ENCODE measurements at regions not wholly inside any gene's neighbourhood (a gene's known extent, or its start where the extent isn't known, plus 50 kb on each side); places are given as distances from the start of the nearest gene placed in this dataset.

GRCh38 chr11:119828819-119829218 lies 99.8 kb upstream of the NECTIN1 start:
- no peak overlapping the region for H2BK5ac ChIP-seq (ENCODE audit: insufficient read length, low read length)
- no peak overlapping the region for H3K4me2 ChIP-seq (ENCODE audit: insufficient read depth, insufficient read length, low read length)
- Mint-ChIP-seq H3K27ac (no peak overlapping the region), H3K4me1 (peaks cover 29 to 35% of the 10 kb centered on the region in 2 experiments), H3K27me3 (ENCODE audit: low read depth) (peaks cover 32% of the 10 kb centered on the region), H3K4me3 (no peak overlapping the region), H3K36me3 (ENCODE audit: insufficient read depth in 1 of 3, low read depth in 3 of 3) (peaks cover 2 to 9% (median 5%) of the 10 kb centered on the region in 3 experiments; a peak in 4 of 7 replicates), H3K9me3 (peaks cover 8 to 11% of the 10 kb centered on the region in 2 experiments; a peak in 4 of 5 replicates)
- H3K14ac ChIP-seq (ENCODE audit: insufficient read depth, low read length), result no peak overlapping the region
- no peak overlapping the region for H3K18ac ChIP-seq (ENCODE audit: insufficient read length, low read depth, low read length)
- H3K27me3 ChIP-seq (ENCODE audit: insufficient read depth, low read length), result no peaks in the 10 kb centered on the region
- no peak overlapping the region for H2AK5ac ChIP-seq (ENCODE audit: insufficient read length, low read length)
- H3K4ac ChIP-seq (ENCODE audit: low read depth, low read length), result no peak overlapping the region
- no CpG with 5 or more reads among the region's 2 CpGs for WGBS (ENCODE audit: extremely low coverage, insufficient read length, low lambda C conversion rate)
- no peak overlapping the region for H3K27ac ChIP-seq (ENCODE audit: insufficient read length, low read depth, low read length)
- no peak overlapping the region for H2BK12ac ChIP-seq (ENCODE audit: insufficient read length, low read depth, low read length)
- TF ChIP-seq, protein P1, sequence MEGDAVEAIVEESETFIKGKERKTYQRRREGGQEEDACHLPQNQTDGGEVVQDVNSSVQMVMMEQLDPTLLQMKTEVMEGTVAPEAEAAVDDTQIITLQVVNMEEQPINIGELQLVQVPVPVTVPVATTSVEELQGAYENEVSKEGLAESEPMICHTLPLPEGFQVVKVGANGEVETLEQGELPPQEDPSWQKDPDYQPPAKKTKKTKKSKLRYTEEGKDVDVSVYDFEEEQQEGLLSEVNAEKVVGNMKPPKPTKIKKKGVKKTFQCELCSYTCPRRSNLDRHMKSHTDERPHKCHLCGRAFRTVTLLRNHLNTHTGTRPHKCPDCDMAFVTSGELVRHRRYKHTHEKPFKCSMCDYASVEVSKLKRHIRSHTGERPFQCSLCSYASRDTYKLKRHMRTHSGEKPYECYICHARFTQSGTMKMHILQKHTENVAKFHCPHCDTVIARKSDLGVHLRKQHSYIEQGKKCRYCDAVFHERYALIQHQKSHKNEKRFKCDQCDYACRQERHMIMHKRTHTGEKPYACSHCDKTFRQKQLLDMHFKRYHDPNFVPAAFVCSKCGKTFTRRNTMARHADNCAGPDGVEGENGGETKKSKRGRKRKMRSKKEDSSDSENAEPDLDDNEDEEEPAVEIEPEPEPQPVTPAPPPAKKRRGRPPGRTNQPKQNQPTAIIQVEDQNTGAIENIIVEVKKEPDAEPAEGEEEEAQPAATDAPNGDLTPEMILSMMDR (conservative IDR thresholded peaks at IDR 0.05), result no peak
- no peak overlapping the region for H3K56ac ChIP-seq (ENCODE audit: insufficient read length, low read depth, low read length)
- no peak overlapping the region for H2BK20ac ChIP-seq (ENCODE audit: low read depth, low read length, poor library complexity, severe bottlenecking)
- H3K9me3 ChIP-seq (ENCODE audit: control insufficient read depth, low read depth, low read length), result no peaks in the 10 kb centered on the region
- no peak overlapping the region for H4K91ac ChIP-seq (ENCODE audit: insufficient read length, low read depth, low read length)
- no peak overlapping the region for H4K5ac ChIP-seq (ENCODE audit: insufficient read length, low read depth, low read length)
- H3K23me2 ChIP-seq (ENCODE audit: insufficient read length, low read depth, low read length, poor library complexity, severe bottlenecking), result no peaks in the 10 kb centered on the region
- no peak overlapping the region for H3T11ph ChIP-seq (ENCODE audit: low read length)
- H3K9ac ChIP-seq (ENCODE audit: extremely low read depth, insufficient read length, low read length), result no peak overlapping the region
- H2AFZ ChIP-seq (ENCODE audit: low read length), result no peak overlapping the region
- no peaks in the 10 kb centered on the region for H3K79me2 ChIP-seq (ENCODE audit: insufficient read depth, low read length)
- H3K23ac ChIP-seq (ENCODE audit: insufficient read length, low read depth, low read length), result no peak overlapping the region
- no peak for DNase-seq
- H3K4me1 ChIP-seq (ENCODE audit: insufficient read depth, low read length), result peaks cover 8% of the 10 kb centered on the region; the same call in 1 of the 2 replicates
- H2BK15ac ChIP-seq (ENCODE audit: low read depth, low read length), result no peak overlapping the region
- H4K20me1 ChIP-seq (ENCODE audit: control insufficient read depth, insufficient read depth, insufficient read length), result no peaks in the 10 kb centered on the region
- H3K79me1 ChIP-seq (ENCODE audit: insufficient read depth, low read depth, low read length, poor library complexity, severe bottlenecking), result no peaks in the 10 kb centered on the region
- no peak overlapping the region for H4K8ac ChIP-seq (replicated peaks; ENCODE audit: insufficient read length, low read depth, low read length)
- no peak overlapping the region for H2BK120ac ChIP-seq (ENCODE audit: low read depth, low read length, poor library complexity, severe bottlenecking)
